22Rv1 (cell line): ENCODE measurements at regions not wholly inside any gene's neighbourhood (a gene's known extent, or its start where the extent isn't known, plus 50 kb on each side); places are given as distances from the start of the nearest gene placed in this dataset.

Source experiments
- ZFX ChIP-seq: fragments of 450-650 bp; IDR thresholded peaks from 2 replicates; pipeline ENCODE4 v1.6.1; 2017; ENCODE audit warnings: antibody characterized with exemption, borderline replicate concordance
- TF ChIP-seq, protein P1 (sequence below): fragments of 450-650 bp; IDR thresholded peaks from 2 replicates; pipeline ENCODE4 v1.5.1; 2017; ENCODE audit warnings: mild to moderate bottlenecking

- TF ChIP-seq ZFX: no peak
- TF ChIP-seq, protein P1, sequence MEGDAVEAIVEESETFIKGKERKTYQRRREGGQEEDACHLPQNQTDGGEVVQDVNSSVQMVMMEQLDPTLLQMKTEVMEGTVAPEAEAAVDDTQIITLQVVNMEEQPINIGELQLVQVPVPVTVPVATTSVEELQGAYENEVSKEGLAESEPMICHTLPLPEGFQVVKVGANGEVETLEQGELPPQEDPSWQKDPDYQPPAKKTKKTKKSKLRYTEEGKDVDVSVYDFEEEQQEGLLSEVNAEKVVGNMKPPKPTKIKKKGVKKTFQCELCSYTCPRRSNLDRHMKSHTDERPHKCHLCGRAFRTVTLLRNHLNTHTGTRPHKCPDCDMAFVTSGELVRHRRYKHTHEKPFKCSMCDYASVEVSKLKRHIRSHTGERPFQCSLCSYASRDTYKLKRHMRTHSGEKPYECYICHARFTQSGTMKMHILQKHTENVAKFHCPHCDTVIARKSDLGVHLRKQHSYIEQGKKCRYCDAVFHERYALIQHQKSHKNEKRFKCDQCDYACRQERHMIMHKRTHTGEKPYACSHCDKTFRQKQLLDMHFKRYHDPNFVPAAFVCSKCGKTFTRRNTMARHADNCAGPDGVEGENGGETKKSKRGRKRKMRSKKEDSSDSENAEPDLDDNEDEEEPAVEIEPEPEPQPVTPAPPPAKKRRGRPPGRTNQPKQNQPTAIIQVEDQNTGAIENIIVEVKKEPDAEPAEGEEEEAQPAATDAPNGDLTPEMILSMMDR: no peak
These were observed 206.4 kb upstream of the CTNND2 start for GRCh38 chr5:12110629-12111028.
